HG02642 (cell line): ENCODE measurements at regions not wholly inside any gene's neighbourhood (a gene's known extent, or its start where the extent isn't known, plus 50 kb on each side); places are given as distances from the start of the nearest gene placed in this dataset.

Experiments
- ATAC-seq: cut with Tn5 transposase; IDR thresholded peaks from one replicate; pipeline ENCODE4 v1.9.1; 2021; ENCODE audit warnings: mild to moderate bottlenecking; ENCODE audit not compliant: unreplicated experiment, poor library complexity

DNA sequence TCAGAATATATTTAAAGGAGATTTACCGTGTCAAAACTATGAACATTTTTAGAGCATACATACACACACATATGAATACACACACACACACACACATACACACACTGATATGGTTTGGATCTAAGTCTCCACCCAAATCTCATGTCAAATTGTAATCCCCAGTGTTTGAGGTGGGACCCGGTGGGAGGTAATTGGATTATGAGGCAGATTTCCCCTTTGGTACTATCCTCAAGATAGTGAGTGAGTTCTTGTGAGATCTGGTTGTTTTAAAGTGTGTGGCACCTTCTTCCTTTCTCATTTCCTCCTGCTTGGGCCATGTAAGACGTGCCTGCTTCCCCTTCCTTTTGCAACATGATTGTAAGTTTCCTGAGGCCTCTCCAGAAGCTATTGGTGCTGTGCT lies 515.0 kb upstream of the ZMIZ1 start:
- ATAC-seq, result no peak

- ATAC-seq, result no peak
Measured at GRCh38 chr10:78555128-78555527, 513.6 kb upstream of the ZMIZ1 start.

- no peak for ATAC-seq
Measured at GRCh38 chr10:78556705-78557432, 511.9 kb upstream of the ZMIZ1 start.

DNA sequence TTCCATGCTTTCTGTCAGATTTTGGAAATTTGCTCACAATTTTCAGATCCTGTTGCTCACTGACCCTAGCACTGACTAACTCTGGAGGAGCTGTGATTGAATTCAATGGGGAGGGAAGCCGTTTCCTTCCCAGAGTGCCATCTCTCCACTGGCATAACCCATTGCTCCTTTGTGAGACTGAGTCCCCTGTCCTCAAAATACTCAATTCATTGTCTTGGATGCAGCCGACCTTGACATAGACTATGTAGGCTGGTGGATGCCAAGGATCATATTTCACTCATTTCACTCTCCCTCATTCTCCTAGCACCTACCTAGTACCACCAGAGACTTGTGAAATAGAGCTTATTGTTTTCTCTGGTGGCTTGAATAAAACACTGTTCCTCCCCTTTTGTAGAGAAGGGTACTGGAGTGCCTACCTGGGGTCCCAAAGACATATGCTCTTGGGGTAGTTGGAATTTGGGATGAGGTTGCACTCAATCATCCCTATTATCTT lies 511.3 kb upstream of the ZMIZ1 start:
- no peak for ATAC-seq

GRCh38 chr10:78559661-78560340 lies 509.0 kb upstream of the ZMIZ1 start:
- no peak for ATAC-seq

DNA sequence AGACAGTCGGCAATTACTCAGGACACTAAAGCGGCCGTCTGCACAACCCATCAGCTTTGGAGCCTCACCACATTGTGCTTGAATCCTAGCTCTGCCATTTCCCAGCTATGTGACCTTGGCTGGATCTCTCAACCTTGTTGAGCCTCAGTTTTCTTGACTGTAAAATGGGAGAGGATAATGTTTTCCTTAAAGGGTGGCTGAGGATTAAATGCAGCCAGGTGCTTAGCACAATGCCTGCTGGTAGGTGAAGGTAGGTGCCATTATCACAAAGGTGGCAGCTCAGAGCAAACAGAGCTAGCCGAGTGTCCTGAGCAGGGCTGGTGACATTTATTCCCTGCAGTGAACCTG lies 508.5 kb upstream of the ZMIZ1 start:
- no peak for ATAC-seq

DNA sequence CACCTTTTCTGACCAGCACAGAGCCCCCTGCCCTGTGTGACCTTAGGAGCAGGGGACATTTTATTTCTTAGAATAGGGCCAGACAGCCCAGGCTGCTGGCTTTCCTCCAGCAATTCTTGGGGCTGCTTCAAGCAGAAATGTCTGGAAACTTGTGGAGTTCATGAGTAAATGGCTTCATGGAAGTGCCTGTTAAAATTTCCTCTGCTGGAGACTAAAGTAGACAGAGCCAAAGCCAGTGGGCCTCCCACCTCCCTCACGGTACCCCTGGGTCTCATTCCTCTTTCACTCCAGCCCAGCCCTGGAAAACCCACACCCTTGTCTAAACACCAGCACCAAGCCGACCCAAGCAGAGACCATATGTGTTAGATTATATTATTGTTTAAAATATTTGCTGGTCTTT lies 505.5 kb upstream of the ZMIZ1 start:
- no peak for ATAC-seq

DNA sequence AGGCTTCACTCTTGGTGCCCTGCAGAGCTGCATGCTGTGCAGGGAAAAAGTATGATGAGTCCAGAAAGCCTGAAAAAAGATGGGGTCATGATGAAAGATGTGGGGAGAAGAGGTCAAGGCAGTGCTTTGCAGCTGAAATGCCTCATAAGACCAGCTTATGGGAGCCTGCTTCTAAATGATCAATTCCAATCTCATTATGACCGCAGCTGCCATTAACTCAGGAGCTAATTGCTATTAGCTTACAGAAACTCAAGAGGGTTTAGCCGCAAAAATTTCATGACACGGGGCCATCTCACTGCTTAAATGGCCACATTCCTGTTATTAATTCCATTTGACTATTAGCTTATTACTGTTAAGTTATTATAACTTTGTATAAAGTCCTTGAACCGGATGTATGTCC lies 502.9 kb upstream of the ZMIZ1 start:
- ATAC-seq, result no peak

- ATAC-seq, result no peak
Measured at GRCh38 chr10:78566284-78567111, 502.3 kb upstream of the ZMIZ1 start.

GRCh38 chr10:78567680-78568455 lies 500.9 kb upstream of the ZMIZ1 start:
- no peak for ATAC-seq

DNA sequence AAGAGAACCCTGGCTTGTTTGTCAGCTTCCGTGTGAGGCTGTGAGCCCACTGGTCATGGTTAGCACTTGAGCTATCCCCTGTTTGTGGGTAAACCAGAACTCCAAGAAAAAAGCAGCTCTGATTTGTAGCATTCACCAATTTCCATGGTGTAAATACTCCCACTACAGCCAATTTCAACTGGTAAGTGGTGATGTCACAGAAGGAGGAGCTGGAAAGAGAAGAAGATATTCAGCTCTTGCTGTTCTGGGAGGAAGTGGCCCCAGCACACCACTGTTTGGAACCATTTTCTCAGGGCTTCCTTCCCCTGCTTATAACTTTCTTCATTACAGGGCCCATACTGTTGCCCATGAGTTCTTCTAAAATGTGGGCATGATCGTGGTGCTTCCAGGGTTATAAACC lies 500.1 kb upstream of the ZMIZ1 start:
- ATAC-seq, result no peak

DNA sequence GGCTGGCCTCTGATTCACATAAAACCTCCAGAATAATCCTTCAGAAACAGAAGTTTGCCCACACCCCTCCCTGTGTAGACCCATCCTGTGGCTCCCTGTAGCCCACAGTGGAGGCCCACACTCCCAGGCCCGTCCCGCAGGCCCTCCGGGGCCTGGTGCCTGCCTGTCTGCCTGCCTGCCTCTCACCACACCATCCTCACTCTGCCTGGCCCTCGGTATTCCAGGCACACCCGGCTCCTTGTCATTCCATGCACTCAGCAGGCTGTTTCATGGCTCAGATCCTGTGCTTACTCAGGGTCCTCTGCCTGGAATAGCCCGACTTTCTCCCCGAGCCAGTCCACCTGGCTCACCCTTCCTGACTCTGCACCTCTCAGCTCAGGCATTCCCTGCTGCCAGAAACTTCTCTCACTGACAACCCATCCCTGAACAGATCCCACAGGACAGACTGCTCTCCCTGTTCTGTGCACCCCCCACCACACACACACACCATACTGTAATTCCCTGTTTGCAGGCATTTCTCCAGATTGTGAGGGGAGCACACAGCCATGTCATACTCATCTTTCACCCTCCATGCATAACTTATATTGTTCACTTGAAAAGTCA lies 498.0 kb upstream of the ZMIZ1 start:
- no peak for ATAC-seq

DNA sequence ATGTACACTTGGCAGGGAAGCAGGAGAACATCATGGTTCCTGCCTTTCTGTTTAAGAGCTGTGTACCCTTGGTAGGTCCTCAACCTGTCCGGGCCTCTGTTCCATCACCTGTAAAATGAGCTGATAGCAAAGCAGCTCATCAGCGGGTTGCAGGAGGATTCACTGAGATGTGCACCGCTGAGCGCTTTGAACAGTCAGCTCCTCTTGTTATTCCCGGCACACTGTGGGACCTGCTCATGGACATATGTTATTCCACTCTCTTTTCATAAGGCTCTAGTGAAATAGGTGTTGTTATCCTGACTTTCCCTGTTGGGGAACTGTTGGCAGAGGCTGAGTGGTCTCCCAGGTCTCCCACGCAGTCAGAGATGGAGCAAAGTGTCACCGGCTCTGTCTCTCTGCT lies 497.5 kb upstream of the ZMIZ1 start:
- no peak for ATAC-seq

GRCh38 chr10:78571891-78572290 lies 496.9 kb upstream of the ZMIZ1 start:
- ATAC-seq, result no peak

DNA sequence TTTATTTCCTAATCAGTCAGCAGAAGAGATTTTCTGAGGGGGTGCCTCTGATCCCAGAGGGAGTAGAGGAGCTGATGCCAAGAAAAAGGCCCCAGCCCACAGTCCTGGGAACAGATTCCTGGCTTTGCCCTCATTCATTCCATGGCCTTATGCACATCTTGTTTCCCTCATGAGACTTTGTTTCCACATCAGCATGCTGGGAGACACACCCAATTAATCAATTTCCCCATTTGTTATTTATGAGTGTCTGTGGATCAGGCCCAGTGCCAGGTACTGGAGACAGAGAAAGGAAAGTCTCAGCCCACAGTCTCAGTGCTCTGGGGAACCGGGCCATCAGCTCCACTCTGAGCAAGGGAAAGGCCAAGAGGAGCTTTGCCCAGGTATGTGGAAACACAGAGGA lies 496.2 kb upstream of the ZMIZ1 start:
- ATAC-seq, result no peak

- ATAC-seq, result no peak
Measured at GRCh38 chr10:78574547-78574946, 494.2 kb upstream of the ZMIZ1 start.

DNA sequence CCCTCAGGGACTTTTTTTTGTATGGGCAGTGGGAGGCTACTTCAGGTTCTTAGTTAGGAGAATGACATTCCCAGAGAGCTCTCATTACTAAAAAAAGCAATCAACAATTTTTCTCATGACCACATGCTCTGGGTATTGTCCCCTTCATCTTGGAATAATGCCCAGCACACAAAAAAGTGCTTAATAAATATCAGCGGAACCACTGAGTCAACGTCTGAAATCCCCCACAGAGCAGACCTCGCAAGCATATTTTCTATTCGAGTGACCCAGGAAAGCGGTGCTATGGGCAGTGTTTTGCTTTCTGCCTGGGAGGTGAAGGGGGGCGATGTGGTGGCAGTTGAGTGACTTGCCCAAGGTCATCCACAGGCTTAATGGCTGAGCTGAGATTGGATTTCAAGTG lies 493.4 kb upstream of the ZMIZ1 start:
- no peak for ATAC-seq

DNA sequence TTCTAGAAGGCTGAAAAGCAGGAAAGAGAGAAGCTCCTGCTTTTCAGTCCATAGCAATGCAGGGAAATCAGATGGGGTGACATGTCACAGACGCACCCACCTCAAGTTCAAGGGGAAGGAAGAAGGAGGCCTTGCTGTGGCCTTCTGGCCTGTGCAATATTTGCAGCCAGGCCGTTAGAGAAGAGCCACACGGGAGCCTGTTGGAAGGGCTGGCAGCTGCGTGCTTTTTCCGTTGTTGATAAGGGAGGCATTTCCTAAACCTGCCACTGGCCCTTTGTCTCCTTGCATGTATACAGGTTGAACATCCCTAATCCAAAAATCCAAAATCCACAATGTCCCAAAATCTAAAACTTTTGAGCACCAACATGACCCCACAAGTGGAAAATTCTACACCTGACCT lies 492.5 kb upstream of the ZMIZ1 start:
- no peak for ATAC-seq

- ATAC-seq, result no peak
Measured at GRCh38 chr10:78577712-78578111, 491.1 kb upstream of the ZMIZ1 start.

DNA sequence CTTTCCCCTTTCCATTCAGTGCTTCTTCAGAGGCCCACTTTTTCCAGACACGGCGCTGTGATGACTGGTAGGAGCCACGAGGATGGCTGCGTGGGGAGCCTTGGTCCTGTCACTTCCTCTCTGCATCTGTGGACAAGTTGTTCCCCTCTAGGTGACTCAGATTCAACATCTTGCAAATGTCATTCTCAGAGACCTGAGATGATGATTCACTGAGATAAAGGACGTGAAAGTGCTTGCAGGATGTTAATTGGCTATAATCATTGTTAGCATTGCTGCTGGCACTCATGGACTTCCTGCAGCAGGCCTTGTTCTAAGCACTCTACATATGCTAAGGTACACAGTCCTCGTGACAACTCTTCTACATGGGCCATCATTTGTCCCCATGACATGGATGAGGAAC lies 489.8 kb upstream of the ZMIZ1 start:
- ATAC-seq, result no peak
